Tongue (tissue), 1 donor: ENCODE measurements at regions not wholly inside any gene's neighbourhood (a gene's known extent, or its start where the extent isn't known, plus 50 kb on each side); places are given as distances from the start of the nearest gene placed in this dataset.

Source experiments
- DNase-seq: peaks from one replicate; pipeline ENCODE4 v3.0.0-alpha.2; 2015

DNA sequence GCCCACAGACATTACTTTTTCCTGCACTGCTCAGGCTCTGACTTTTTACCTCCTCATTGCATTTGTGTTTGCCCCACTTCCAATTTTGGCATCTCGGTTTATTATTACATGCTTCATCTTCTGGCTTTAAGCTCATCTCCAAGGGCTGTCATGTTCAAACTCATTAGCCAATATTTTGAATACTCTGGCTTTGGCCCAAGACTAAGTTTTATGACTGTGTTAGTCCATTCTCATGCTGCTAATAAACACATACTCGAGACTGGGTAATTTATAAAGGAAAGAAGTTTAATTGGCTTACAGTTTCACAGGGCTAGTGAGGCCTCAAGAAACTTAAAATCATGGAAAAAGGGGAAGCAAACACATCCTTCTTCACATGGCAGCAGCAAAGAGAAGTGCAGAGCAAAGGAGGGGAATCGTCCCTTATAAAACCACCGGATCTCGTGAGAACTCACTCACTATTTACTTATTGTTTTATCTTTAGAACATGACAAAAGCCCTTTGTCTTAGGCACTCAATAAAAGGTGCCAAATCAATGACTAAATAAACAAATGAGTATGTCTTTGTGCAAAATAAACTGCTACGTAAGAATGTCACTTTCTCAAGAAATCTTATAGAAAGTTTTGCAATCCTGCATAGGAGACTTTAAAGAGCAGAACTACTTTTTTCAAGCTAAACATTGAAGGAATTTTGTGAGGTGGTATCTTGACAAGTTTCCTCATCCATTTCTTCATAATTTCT, 233.4 kb upstream of the SPRY2 start:
- DNase-seq = no peak

DNA sequence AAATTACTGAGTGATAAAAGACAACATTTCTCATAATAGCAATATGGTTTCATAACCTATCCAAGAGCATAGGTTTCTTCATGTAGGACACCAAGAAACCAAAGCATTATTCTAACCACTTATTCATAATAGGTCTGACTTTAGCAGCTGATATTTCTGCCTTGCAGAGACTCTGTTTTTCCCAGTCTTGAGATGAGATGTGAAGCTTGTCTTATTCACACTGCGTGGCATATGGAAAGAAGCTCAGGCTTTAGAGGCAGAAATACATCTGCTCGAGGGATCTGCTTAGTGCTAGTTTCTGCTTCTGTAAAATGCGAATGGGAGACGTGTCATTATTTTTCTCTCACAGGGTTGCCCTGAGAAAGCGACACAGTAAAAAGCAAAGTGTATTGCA, 232.0 kb upstream of the SPRY2 start:
- no peak for DNase-seq

DNA sequence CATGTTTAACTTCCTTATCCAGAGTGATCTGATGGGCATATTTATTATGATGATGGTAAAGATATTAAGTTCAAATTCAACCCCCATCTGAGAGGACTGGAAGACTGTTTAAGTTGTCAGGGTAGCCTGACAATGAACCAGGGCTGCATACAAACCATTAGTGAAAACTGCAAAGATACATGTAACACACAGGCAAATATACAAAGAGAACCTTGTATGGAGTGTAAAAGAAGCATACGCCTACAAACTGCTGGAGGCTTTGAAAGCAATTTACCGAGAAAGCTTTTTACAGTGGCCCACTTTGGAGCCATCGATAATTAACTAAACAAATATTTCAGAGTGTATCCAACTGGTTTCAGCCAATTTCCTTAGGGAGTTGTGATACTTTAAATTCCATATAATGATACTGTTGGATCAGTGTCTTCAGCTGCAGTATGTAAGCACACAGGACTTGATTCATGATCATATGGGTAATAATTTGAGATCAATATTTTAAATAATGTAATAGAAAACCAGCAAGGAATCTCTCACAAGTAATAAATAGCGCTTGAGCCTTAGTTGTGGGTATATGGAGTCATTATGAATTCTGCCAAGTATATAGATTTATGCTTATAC, 231.5 kb upstream of the SPRY2 start:
- DNase-seq = no peak

DNA sequence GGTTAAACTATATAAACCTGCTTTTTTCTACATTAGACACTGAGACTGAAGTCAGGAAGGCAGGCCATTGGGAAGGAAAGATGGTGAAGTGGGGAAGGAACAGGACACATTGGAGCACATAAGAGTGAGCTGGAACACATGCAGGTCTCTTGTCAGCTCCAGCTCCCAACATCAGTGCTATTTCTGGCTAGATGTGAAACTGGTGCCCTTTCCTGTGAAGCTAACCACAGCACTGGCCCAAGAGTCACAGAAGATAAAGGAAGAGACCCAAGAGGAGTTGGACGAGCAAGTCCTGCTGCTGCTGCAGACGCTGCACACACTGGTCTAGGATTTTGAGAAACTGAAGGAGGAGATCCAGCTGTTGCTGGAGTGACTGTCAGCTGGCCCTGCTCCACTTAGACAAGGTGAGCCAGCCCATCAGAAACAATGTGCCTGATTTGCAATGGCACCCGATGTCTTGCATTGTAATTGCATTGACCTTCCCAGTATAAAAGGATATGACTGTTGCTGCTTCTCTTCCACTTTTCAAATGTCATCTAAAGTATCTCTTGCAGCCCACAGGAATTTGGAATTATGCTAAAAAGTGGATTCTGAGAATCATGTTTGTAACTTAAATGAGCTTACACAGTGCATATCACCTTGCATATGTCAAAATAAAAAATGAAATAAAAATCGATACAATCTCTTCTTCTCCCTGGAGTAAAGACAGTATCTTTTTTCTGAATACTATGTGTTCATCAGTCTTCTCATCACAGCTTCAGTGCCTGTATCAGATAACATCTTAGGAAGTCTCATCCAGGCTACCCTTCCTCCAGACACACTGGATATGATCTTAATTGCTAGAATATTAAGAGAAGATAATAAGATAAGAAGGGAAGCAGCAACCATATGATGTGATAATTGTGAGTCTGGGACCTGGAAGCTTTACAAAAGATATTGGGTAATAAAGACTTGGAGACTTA, 230.7 kb upstream of the SPRY2 start:
- DNase-seq = no peak

DNA sequence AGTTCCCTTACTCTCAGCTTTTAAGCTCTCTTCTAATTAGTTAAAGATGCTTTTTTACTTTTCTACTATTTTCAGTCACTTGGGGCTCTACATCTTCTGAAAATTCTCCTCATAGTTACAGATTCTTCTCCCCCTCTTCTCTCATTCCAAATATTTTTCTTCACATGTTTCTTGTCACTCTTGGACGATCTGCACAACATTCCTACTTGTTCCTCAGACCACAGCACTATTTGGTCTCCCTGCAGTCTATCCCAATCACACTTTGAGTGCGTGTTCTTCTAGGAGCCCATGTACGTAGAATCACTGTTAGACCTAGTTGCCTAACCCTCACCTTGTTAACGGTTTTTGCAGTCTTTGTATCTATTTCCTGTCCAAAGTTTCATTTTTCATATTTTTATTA, 222.5 kb upstream of the SPRY2 start:
- DNase-seq = no peak

DNA sequence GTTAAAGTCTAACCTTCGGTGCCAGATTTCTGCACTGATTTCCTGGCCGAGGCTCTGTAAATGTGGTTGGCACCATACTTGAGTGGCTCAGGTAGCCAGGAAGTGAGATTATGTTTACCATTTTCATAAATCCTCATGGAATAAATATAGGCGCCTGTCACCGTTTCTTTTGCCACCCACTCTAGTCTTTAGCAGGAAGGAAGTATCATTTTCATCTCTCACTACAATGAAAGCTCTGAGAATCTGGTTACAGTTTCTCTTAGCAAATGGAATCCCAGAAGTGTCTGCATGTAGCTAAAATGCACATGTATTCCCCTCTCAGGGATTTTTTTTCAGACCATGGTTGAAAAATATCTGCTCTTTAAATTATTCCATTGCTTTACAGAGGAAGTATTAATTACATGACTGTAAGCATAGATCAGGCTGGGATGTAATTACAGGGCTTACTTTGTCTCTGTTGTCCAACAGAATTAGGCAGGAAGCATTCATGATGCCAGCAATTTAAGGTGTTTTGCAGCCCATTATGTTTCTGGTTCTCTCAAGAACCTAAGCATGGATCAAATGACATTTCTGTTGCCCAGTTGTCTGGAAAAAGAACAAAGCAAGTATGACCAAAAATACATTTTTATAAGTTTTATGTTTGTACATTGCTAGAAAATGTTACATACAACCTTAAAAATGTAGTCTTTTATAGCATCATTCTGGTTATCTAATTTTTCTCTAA, 221.7 kb upstream of the SPRY2 start:
- DNase-seq = peak; percentile 69

DNA sequence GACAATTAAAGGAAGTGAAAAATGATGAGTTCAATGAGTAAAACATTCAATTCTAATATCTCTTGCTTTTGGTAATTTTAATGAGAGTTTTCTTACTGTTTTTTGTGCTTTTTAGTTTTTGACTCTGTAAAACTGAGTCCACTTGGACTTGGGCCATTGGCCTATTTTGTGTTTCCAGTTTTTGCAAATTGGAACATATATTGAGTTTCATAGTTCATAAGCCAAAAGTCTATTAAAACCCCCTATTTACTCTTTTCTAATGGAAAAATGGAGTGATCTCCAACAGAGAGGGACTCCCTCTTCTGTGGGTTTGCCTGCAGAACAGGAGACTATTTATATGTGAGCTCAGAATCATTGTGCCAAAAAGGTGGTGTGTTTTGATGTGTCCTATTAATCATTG, 219.7 kb upstream of the SPRY2 start:
- DNase-seq = no peak

DNA sequence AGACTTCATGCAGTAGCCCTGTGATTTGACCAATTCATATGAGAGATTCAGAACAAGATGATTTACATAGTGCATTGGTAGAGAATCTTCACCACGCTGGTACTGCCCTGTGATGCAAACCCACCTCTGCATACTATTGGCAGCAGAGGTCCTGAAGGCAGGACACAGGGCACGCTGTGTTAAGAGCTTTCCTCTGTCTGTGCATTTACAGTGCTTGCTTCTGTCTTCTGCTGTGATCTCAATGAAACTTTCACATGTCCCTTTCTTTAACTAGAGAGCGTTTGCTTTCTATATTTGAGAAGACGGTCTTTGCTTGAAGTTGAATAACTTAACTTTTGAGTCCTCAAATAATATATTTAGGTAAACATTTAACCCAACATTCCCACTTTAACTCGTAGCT, 219.0 kb upstream of the SPRY2 start:
- no peak for DNase-seq

DNA sequence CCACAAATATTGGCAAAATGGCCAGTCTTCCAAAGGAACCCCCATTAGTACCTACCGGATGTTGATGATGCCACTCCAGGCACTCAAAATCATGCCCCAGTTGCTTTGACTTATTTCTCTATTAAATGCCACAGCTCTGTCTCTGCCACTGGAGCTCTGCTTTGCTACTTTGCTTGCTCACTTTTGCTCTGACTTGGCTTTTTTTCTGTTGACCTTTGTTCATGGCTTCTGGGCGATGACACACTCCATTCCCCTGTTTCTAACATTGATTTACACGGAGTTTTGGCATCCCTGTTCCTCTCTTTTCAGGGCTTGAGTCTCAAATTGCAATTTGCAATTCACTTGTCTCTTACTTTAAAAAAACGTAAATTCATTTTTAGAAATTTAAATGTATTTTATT, 217.1 kb upstream of the SPRY2 start:
- no peak for DNase-seq

DNA sequence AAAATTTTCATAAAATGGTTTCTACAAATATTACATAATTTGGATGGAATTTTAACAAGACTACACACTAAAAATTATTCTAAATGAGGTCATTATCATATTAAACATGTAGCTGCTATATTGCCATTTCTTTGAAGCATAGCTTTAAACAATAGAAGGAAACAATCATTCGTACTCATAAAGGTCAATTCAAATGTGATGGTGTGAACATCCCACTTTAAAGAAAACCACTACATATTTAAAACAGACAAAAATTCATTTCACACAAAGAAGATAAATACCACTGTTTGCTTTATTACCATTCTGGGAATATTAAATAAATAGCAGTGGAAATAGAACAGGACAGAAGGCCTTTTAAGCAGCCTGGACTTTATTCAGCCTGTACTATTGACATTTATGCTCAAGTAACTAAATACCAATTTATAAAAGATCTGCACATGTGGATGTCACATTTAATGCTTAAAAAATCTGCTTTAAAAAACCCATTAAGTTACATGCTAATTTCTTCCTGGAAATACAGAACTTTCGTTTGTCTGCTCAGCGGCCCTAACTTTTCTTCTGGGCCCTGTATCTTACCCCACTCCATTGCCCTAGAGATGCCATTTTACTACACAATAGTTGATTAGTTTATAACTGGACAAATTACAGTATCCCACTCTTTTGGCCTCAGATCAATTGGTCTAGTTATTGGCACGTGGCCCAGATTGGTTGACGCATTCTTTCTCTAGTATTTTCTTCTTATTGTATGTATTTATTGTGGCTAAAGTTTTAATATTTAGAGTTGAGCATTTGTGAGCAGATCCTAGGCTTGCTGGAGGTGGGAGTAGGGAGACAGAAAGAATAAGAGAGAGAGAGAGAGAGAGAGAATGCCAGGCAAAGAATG, 215.1 kb upstream of the SPRY2 start:
- DNase-seq = no peak

DNA sequence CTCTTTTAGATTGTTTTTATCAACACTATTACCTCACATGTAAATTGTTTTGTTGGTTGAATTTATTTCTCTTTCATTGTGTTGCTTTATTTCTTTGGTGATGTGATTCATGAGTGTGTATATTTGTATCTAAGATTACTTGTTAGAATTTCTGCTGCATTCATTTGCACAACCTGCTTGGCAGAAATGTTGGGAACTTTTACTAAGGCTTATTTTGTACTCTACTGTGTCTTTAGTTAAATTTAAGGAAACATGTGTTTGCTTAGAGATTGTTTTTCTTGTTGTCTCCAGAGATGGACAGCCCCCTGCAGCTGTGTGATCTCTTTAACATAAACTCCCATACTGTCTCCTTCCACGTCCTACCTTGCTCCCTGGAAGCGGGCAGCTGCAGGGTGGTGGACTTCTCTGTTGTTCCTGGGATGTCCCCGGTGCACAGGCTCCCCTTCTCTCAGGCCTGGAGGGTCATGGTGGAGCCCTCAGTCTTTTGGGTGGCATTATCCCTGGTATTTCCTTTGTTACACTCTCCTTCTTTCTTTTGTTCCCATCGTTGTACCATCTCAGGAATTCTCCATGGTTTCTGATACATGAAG, 212.0 kb upstream of the SPRY2 start:
- DNase-seq = peak; percentile 46

DNA sequence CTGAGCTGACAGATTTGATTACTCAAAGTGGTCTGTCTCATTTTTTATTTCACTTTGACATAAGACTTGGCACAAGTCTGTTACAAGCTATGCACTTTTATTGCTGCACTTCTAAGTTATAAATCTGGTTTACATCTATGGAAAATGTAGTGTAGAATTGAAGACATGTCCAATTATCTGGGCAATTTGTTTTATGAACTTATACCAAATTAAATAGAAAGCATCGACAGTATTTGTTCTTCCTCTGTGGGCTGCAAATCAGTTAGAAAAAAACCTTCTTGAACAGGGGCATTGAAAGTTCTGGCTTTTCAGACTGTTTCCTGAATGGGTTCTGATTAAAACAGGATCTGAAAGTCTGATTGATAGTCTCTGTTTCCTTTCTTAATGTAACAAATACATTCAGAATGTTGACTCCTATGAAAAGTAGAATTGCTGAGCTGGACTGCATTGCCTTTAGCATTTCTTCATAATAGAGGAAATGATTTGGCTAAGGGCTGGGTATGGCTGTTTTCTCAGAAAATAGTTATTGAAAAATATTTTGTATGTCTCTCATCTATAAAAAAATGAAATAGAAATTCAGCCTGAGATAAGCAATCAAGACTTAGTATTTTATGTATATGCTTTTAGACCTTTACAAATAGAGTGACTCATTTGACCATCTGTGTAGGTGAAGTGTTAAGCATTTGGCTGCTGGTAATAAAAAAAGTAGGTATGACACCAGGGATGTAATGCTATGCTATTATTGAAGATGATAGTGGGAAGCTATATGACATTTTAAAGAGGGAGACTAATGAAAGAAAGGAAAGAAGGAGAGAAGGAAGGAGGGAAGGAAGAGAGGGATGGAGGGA, 210.9 kb upstream of the SPRY2 start:
- DNase-seq = peak; percentile 50

DNA sequence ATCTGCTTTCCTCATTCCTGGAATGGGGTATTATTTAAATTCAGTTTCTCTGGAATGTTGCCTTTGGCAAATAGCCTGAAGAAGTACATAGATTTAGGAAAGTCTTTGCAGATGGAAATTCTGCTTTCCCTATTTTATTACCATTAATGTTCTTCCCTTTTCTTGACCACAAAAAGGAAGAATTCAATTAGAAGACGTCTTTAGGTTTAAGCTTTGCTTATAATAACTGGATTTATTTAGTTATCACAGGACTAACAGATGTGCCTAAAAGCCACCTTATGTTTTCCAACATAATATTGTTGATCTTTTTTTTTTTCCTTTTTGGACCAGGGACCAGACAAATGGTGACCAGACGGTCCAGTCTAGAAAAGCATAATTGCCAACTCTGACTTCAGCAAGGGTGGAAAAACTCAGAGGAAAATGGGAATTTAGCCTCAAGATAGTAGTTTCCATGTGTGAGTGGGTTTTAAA, 210.1 kb upstream of the SPRY2 start:
- peak; percentile 65 for DNase-seq

DNA sequence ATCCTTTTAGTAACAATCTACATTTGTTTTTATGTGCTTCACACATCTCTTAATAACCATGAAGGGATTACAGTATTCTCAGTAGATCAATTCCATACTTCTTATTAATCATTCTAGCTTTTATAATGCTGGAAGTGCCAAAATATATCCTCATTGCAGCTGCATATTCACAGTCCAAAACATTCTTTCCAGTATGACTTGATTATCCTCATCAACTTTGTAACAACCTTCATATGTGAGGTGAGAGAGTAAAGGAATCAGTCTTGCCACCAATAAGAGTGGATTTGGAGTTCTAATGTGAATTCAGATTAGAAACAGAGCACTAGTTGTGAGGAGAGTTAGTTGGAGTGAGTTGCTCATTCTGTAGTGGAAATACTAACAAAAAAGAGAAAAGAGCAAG, 208.0 kb upstream of the SPRY2 start:
- peak; percentile 68 for DNase-seq

DNA sequence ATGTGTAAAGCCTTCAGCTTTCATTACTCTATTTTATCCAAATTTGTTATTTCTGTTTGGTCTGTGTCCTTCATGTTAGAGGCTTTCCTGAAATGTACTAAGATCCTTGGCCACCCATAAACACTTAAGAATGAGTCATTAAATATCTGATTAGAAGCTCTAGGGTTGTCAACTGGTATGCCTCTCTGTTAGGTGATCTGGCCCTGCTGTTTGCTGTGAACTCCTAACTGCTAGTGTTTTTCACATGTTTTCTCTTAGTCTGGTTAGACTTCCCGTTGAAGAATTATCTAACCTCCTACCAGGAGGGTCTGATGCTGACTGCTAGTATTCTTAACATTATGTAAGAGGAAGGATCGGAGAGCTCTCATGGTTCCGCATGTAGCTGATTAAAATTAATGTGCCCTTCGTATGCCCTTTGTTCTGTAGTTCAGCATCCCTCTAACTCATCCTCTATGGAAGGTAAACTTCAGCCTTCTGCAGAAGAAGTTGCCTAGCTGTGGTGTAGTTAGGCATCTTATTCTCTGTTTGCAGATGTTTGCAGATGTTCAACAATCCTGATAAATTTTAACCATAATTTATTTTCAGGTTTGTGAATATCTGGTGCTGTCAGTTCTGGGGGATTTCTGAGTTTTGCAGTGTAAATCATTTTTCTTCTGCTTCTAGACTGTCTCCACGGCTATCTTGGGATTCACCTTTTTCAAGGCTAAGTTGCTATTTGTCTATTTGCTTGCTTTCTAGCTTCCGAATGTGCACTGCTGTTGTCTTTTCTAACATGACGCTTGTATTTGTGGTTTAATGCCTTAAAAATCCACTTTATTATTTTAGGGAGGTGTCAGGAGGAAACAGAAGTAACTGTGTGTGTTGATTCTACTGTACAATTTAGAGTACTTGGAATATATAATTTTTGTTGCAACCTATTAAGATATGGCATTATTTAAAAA, 207.2 kb upstream of the SPRY2 start:
- DNase-seq = no peak

DNA sequence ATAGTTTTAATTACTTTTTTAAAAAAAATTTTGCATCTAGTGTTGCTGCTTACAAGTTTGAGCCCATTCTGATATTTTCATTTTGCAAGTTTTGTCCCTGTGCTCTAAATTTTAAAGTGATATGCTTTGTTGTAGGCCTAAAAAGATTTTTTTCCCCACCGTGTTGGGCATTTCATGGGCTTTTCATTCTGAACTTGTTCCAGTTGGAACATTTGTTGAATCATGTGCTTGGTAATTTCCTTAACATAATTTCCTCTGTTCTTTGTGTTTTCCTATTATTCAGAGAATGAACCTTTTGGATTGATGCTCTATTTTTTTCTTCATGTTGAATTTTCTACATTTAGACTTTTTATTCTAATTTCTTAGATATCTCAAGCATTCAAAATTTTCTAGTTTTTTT, 206.4 kb upstream of the SPRY2 start:
- no peak for DNase-seq

DNA sequence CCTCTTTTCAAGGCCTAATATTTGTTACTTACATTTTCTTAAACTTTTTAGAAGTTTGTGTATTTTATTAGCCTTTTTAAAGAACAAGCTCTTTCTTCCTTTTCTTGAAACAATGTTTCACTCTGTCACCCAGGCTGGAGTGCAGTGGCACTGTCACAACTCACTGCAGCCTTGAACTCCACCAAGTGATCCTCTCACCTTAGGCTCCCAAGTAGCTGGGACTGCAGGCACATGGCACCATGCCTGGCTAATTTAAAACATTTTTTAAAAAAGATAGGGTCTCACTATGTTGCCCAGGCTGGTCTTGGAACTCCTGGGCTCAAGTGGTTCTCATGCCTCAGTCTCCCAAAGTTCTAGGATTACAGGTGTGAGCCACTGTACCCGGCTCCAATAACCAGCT, 192.2 kb upstream of the SPRY2 start:
- no peak for DNase-seq

DNA sequence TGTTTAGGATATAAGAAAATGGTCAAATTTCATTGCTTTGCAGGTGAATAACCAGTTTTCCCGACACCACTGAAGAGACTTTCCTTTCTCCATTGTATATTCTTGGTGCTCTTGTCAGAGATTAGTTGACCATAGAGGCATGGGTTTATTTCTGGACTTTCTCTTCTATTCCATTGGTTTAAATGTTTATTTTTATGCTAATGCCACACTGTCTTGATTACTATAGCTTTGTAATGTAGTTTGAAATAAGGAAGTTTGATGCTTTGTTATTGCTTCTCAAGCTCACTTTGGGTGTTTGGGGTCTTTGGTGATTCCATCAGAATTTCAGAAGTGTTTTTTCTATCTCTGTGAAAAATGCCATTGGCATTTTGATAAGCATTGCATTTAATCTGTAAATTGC, 190.0 kb upstream of the SPRY2 start:
- DNase-seq = no peak

DNA sequence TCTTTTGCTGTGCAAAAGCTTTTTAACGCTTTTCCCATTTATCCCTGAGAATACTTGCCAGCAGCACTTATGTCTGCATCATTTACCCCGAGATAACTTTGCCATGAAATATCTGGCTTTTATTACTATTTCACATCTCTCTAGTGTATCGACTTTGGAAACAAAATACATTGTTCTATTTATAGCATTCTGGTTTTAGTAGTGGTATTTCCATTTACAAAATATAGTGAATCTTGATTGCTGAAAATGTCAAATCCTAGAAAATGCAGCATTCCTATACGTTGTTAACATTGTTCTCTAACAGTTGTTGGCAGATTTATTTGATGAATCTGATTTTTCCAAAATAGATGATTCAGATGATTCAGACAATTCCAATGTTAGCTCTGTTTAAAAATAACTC, 189.3 kb upstream of the SPRY2 start:
- no peak for DNase-seq
